ENCODE measurements at regions not wholly inside any gene's neighbourhood (a gene's known extent, or its start where the extent isn't known, plus 50 kb on each side); places are given as distances from the start of the nearest gene placed in this dataset.

GRCh38 chr11:17157761-17158160 is 50.0 kb downstream of the PIK3C2A start:
- DNase-seq, result peak; percentile 16

- no peak for DNase-seq
Measured at GRCh38 chr11:17156283-17156682, 51.5 kb downstream of the PIK3C2A start.

GRCh38 chr11:17154409-17155159 is 53.2 kb downstream of the PIK3C2A start:
- DNase-seq, result no peak

- DNase-seq, result no peak
Measured at GRCh38 chr11:17153757-17154156, 54.0 kb downstream of the PIK3C2A start.

DNA sequence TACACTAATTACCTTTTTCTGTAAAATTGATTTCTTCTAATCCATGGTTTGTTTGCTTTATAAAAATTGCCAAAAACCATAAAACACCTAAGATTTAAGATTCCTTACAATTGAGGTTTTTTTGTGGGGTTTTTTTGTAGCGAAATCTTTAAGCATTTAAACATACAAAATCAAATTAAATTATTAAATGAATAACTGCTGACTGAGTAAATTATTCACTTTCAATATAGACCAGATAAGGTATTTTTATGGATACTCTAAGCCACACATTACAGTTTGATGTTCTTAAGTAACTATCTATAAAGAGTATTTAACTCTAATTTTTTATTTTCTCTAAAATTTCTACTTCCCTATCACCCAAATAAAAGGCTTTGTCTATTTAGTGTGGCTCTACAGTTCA is 55.5 kb downstream of the PIK3C2A start:
- DNase-seq, result no peak

GRCh38 chr11:17150521-17150920 is 57.3 kb downstream of the PIK3C2A start:
- no peak for DNase-seq

DNA sequence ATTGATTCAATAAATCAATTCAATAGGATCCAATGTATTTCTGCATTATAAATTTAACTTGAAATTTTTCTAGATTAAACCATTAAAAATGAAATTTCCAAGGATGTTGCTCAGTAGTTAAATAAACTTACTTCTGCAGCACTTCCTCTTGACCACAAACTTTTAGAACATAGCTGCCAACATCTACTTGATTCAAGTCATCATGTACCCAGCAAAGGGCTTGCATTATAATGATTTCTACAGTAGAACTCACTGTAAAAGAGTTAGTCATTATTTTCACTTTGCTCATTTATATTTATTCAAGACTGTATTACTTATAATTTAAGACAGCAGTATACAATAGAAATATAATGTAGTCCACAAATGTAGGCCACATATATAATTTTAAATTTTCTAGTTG is 59.2 kb downstream of the PIK3C2A start:
- no peak for DNase-seq

DNA sequence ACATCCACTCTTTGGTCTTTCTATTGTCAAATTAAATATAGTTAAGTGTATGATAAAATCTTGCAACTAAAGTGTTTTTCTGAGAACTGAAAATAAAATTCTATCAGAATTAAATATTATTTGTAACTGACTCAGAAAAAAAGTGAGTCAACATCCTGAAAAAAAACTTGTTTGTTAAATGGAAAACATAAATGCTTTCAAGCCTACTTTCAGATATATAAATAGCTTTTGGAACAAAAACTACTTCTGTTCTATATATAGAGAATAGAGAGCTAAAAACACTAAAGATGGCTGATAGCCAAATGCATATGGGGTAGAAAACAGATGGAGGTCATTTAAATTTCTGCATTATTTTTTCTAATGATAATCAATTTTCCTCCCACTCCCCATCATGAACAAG is 61.8 kb downstream of the PIK3C2A start:
- DNase-seq, result no peak

GRCh38 chr11:17142450-17142849 is 65.0 kb upstream of the RPS13 start:
- no peak for DNase-seq

DNA sequence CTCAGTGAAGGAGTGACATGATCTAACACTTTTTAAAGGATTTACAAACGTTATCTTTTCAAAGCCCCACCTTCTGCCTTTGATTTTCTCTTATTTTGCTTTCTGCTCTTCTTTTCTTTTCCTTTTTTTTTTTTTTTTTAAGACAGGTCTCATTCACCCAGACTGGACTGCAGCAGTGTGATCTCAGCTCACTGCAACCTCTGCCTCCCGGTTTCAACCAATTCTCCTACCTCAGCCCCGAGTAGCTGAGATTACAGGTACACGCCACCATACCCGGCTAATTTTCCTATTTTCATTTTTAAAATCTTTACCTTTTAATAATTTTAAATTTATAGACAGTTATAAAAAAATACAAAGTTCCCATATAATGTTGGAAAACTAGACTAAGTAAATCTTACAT is 63.7 kb upstream of the RPS13 start:
- DNase-seq, result no peak

DNA sequence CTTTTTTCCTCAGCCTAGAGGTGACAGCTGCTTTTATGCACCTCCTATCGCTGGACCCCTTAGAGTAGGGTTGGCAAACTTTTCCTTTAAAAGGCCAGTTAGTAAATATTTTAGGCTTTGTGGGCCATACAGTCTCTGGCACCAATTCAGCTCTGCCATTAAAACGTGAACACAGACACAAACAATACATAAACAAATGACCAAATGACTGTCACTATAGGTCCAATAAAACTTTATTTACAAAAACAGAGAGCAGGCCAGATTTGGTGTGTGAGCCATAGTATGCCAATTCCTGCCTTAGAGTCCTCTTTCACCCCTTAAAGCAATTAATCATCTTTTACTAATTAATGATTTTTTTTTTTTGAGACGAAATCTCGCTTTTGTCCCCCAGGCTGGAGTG is 61.1 kb upstream of the RPS13 start:
- DNase-seq, result no peak

DNA sequence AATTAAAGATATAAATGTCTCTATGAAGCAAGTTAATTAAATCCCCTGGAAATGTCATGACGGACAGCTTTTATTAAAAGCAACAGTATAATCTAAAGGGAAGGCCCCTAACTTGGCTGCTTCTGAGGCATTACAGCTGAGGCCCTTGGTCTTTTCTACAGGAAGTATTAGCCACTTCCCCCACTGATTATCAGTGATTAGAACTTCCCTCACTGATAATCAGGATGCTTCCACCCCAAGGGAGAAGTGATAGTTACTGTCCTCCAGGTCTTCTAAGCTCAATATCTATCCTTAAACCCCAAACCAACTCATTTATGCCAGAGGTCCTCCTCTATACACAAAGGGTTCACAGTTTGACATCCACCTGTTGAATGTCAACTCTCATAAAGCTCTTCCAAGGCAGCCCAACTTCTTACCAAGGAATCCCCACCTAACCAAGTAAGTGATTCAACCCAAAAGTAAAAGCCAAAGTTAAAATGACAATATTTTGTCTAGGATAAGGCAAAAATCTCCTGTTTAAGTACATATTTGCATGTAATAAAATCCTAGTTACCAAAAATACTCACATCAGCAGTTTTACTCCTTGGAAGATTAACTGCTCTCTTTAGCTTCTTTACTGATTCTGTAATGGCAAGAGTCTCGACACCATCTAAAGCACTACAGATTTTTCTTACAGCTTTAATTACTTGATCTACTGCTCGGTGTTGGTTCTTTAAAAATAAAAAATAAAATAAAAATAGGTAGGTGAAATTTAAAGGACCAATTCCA is 58.6 kb upstream of the RPS13 start:
- no peak for DNase-seq

DNA sequence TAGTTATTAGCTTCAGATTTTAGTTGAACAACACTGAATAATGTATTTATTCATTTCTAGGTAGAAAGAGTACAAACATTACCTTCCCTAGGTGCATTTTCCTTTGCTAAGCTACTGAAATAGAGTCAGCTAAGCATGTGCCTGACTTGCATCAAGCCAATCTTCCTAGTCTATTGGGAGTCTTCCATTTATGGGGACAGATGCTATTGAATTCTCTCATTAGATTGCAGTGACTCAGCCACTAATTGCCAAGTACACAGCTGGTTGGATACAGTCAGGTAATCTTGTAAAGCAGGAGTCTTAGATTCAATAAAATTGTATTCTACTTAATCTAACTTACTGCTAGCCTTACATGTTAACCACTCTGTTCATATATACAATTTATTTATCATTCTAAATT is 55.2 kb upstream of the RPS13 start:
- no peak for DNase-seq

DNA sequence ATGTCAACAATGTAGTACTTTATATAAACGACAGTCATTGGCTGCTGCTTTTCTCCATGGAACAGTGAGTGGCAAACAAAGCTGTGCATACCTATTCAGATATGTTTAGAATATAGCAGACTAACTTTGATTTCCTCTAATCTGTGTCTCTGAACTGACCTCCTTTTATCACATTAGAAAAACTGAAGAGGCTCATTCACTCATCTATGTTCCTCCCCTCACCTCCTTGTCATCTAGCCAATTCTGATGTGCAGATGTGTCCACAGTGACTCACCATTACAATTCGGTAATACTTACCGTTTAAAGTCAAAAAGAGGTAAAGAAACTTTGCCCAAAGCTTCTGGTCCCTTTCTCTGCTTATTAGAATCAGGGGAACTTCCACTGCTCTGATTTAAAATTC is 51.5 kb upstream of the RPS13 start:
- DNase-seq, result no peak

All from hindlimb muscle (tissue), 1 donor.